H1 (cell line): ENCODE measurements at regions not wholly inside any gene's neighbourhood (a gene's known extent, or its start where the extent isn't known, plus 50 kb on each side); places are given as distances from the start of the nearest gene placed in this dataset.

Experiments used
- CTCF ChIA-PET: fragments of 300-600 bp; sonication (Branson Sonifier 250); formaldehyde crosslinking; loops from one replicate; lab custom pipeline; 2021; ENCODE audit not compliant: partially characterized antibody; lab: Charles Lee
- POLR2A ChIA-PET: fragments of 300-600 bp; sonication (Branson Sonifier 250); formaldehyde crosslinking; loops from one replicate; lab custom pipeline; 2021; ENCODE audit warnings: inconsistent platforms; ENCODE audit not compliant: partially characterized antibody; lab: Charles Lee
- DNase-seq, 2 experiments: peaks; one replicate each; pipeline versions ENCODE4 v3.0.0 to v3.0.0-alpha.2; 2010 to 2022; ENCODE audit warnings: low spot score in 2 of 2, low read depth in 1 of 2, mixed read lengths in 1 of 2
- FAIRE-seq: peaks from 2 replicates; lab custom pipeline; 2011; peaks lifted over from hg19 to GRCh38; lab: Jason Lieb, UNC
- H2AFZ ChIP-seq: 2 replicates; pipeline ENCODE4 v1.8.1; 2012; ENCODE audit warnings: low read length, inconsistent platforms
- H2AK5ac ChIP-seq: 2 replicates; pipeline ENCODE4 v1.6.1; 2013; ENCODE audit warnings: low read depth, low read length
- H2BK120ac ChIP-seq: replicated peaks from 2 replicates; pipeline ENCODE3; 2013; ENCODE audit warnings: low read depth, low read length, inconsistent platforms
- H2BK12ac ChIP-seq: 2 replicates; pipeline ENCODE4 v1.6.1; 2013; ENCODE audit warnings: low read depth, low read length
- H2BK15ac ChIP-seq: 2 replicates; pipeline ENCODE4 v1.6.1; 2013; ENCODE audit warnings: low read length
- H2BK20ac ChIP-seq: 2 replicates; pipeline ENCODE4 v1.6.1; 2013; ENCODE audit warnings: low read length
- H2BK5ac ChIP-seq: 2 replicates; pipeline ENCODE4 v1.6.1; 2013; ENCODE audit warnings: low read depth, low read length
- H3K14ac ChIP-seq: 2 replicates; pipeline ENCODE4 v1.6.1; 2013; ENCODE audit warnings: inconsistent platforms; ENCODE audit not compliant: insufficient read length
- H3K18ac ChIP-seq: 2 replicates; pipeline ENCODE4 v1.6.1; 2013; ENCODE audit warnings: low read length; ENCODE audit errors: extremely low read depth
- H3K23ac ChIP-seq: 2 replicates; pipeline ENCODE4 v1.6.1; 2013; ENCODE audit warnings: inconsistent platforms; ENCODE audit not compliant: insufficient read length
- H3K23me2 ChIP-seq: 2 replicates; pipeline ENCODE4 v1.6.1; 2013; ENCODE audit warnings: low read depth, low read length
- H3K27ac ChIP-seq: 2 replicates; pipeline ENCODE4 v1.6.1; 2011; ENCODE audit warnings: low read depth, low read length, inconsistent platforms
- H3K27me3 ChIP-seq, 4 experiments: replicated peaks in 1 of 4; 1 replicate in 1 of 4; 2 replicates in 3 of 4; pipeline versions ENCODE4 v1.6.1 to v1.8.1; 2011 to 2013; ENCODE audit warnings: low read length in 3 of 4, mild to moderate bottlenecking in 3 of 4, inconsistent platforms in 2 of 4, mixed read lengths in 2 of 4, moderate library complexity in 1 of 4; ENCODE audit not compliant: control insufficient read depth in 3 of 4, insufficient read depth in 3 of 4; ENCODE audit errors: extremely low read depth in 1 of 4
- H3K36me3 ChIP-seq, 4 experiments: 2 replicates each; pipeline versions ENCODE4 v1.6.1 to v1.8.1; 2011 to 2013; ENCODE audit warnings: mild to moderate bottlenecking in 4 of 4, low read length in 3 of 4, moderate library complexity in 2 of 4, control low read depth in 1 of 4, inconsistent platforms in 1 of 4; ENCODE audit not compliant: insufficient read depth in 4 of 4, control insufficient read depth in 2 of 4
- H3K4ac ChIP-seq: replicated peaks from 2 replicates; pipeline ENCODE3; 2013; ENCODE audit warnings: low read length, low read depth, mixed read lengths, inconsistent platforms; ENCODE audit not compliant: insufficient read length
- H3K4me1 ChIP-seq, 4 experiments: replicated peaks in 1 of 4; 1 replicate in 1 of 4; 2 replicates in 3 of 4; pipeline versions ENCODE4 v1.6.1 to v1.8.1; 2011 to 2013; ENCODE audit warnings: low read length in 3 of 4, inconsistent platforms in 2 of 4, mixed read lengths in 1 of 4; ENCODE audit not compliant: insufficient read depth in 4 of 4, control insufficient read depth in 3 of 4
- H3K4me2 ChIP-seq, 2 experiments: 2 replicates each; pipeline versions ENCODE4 v1.6.1 to v1.8.1; 2011 to 2013; ENCODE audit warnings: low read depth in 2 of 2, low read length in 2 of 2, control low read depth in 1 of 2, inconsistent platforms in 1 of 2, mild to moderate bottlenecking in 1 of 2; ENCODE audit not compliant: insufficient read depth in 1 of 2
- H3K4me3 ChIP-seq, 4 experiments: fragments of 200-600, 300-600 bp in 1 of 4; sonication (generic), shearing (Covaris generic), sonication (Bioruptor Twin) in 1 of 4; 2 replicates each; pipeline versions ENCODE4 v1.5.1 to v1.8.1; 2011 to 2016; ENCODE audit warnings: low read length in 4 of 4, low read depth in 3 of 4, control low read depth in 2 of 4, inconsistent platforms in 2 of 4, mild to moderate bottlenecking in 2 of 4, mixed read lengths in 1 of 4, moderate library complexity in 1 of 4; ENCODE audit not compliant: insufficient read depth in 2 of 4; ENCODE audit errors: extremely low read depth in 1 of 4
- H3K56ac ChIP-seq: replicated peaks from 2 replicates; pipeline ENCODE3; 2013; ENCODE audit warnings: low read depth, mild to moderate bottlenecking, mixed read lengths, low read length, inconsistent platforms; ENCODE audit not compliant: insufficient read length
- H3K79me1 ChIP-seq: 2 replicates; pipeline ENCODE4 v1.6.1; 2013; ENCODE audit warnings: low read depth, low read length, control low read depth
- H3K79me2 ChIP-seq, 2 experiments: 2 replicates each; pipeline versions ENCODE4 v1.6.1 to v1.8.1; 2012 to 2013; ENCODE audit warnings: low read length in 2 of 2, mild to moderate bottlenecking in 2 of 2, inconsistent platforms in 1 of 2; ENCODE audit not compliant: insufficient read depth in 2 of 2, control insufficient read depth in 1 of 2
- H3K9ac ChIP-seq, 4 experiments: replicated peaks in 1 of 4; 1 replicate in 1 of 4; 2 replicates in 3 of 4; pipeline versions ENCODE4 v1.6.1 to v1.8.1; 2011 to 2013; ENCODE audit warnings: low read depth in 3 of 4, low read length in 3 of 4, control low read depth in 2 of 4, mild to moderate bottlenecking in 2 of 4, moderate library complexity in 2 of 4, inconsistent platforms in 1 of 4; ENCODE audit errors: extremely low read depth in 1 of 4
- H3K9me3 ChIP-seq, 2 experiments: 2 replicates each; pipeline versions ENCODE4 v1.6.1 to v1.8.1; 2012 to 2013; ENCODE audit warnings: mild to moderate bottlenecking in 2 of 2, moderate library complexity in 2 of 2, control low read depth in 1 of 2, inconsistent platforms in 1 of 2, low read depth in 1 of 2, low read length in 1 of 2, mixed read lengths in 1 of 2; ENCODE audit not compliant: insufficient read depth in 2 of 2
- H4K20me1 ChIP-seq, 2 experiments: replicated peaks in 1 of 2; 2 replicates each; pipeline versions ENCODE3 to v1.8.1; 2011 to 2013; ENCODE audit warnings: inconsistent platforms in 2 of 2, low read length in 2 of 2, mild to moderate bottlenecking in 1 of 2; ENCODE audit not compliant: insufficient read depth in 2 of 2, control insufficient read depth in 1 of 2
- H4K5ac ChIP-seq: 2 replicates; pipeline ENCODE4 v1.6.1; 2013; ENCODE audit warnings: low read length, low read depth, mixed read lengths, inconsistent platforms; ENCODE audit not compliant: insufficient read length
- H4K8ac ChIP-seq: 2 replicates; pipeline ENCODE4 v1.8.0; 2013; ENCODE audit warnings: mild to moderate bottlenecking, moderate library complexity, low read length, inconsistent platforms; ENCODE audit not compliant: insufficient read depth; ENCODE audit errors: extremely low read depth
- H4K91ac ChIP-seq: replicated peaks from 2 replicates; pipeline ENCODE3; 2013; ENCODE audit warnings: low read length, mixed read lengths, inconsistent platforms; ENCODE audit not compliant: insufficient read length
- WGBS, 2 experiments: shearing (Covaris generic) in 1 of 2; methylation state at CpG; one replicate each; pipeline versions ENCODE4 v1.1.6 to v1.1.7; 2013 to 2015; ENCODE audit warnings: low lambda C conversion rate in 2 of 2, mixed read lengths in 2 of 2, inconsistent platforms in 1 of 2, low coverage in 1 of 2, missing lambda C conversion rate in 1 of 2; ENCODE audit not compliant: insufficient replicate concordance in 2 of 2, insufficient coverage in 1 of 2, insufficient read length in 1 of 2; ENCODE audit errors: extremely low coverage in 1 of 2, missing lambda C conversion rate in 1 of 2; 5-methylcytosine and 5-hydroxymethylcytosine counted together

DNA sequence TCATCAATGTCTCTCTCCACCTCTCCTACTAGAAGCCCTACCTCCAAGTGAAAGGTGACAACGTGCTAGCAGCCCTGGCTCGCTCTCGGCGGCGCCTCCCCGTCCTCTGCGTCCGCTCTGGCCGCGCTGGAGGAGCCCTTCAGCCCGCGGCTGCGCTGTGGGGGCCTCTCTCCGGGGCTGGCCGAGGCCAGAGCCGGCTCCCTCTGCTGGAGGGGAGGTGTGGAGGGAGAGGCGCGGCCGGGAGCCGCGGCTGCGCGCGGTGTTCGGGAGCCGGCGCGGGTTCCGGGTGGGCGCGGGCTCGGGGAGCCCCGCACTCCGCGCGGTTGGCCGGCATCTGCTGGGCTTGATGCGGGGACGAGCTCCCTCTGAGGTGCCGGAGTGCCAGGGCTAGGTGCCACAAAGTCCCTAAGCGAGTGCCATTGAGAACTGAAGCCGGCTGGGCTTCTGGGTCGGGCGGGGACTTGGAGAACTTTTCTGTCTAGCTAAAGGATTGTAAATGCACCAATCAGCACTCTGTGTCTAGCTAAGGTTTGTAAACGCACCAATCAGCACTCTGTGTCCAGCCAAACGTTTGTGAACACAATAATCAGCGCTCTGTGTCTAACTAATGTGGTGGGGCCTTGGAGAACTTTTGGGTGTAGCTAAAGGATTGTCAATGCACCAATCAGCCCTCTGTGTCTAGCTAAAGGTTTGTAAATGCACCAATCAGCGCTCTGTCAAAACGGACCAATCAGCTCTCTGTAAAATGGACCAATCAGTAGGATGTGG lies 84.8 kb upstream of the ARRDC4 start:
- H3K36me3 ChIP-seq: no peaks in the 10 kb centered on the region
- POLR2A ChIA-PET: no interaction called here
- H3K4me2 ChIP-seq: no peak overlapping the region
- H2BK120ac ChIP-seq: no peak overlapping the region
- H4K20me1 ChIP-seq: no peaks in the 10 kb centered on the region
- H3K23me2 ChIP-seq: no peaks in the 10 kb centered on the region
- H3K79me2 ChIP-seq: no peaks in the 10 kb centered on the region
- H3K4ac ChIP-seq: no peak overlapping the region
- peak overlapping the region in 1 of 4 experiments; percentile 34; a peak in 1 of 8 replicates for H3K4me3 ChIP-seq
- H3K79me1 ChIP-seq: no peaks in the 10 kb centered on the region
- no peak overlapping the region for H3K27ac ChIP-seq
- no peak overlapping the region for H3K56ac ChIP-seq
- H2BK5ac ChIP-seq: no peak overlapping the region
- H4K8ac ChIP-seq: no peak overlapping the region
- no peak overlapping the region for H2AK5ac ChIP-seq
- H3K9ac ChIP-seq: no peak overlapping the region
- 92% methylated on average over 30 of the region's 49 CpGs; no CpG with 5 or more reads in 1 of the 2 experiments for WGBS, 2 experiments
- no peak overlapping the region; the same call in 1 of the 2 replicates for H2AFZ ChIP-seq
- no peak overlapping the region for H4K91ac ChIP-seq
- CTCF ChIA-PET: interaction anchor here (0.6 to 2.2 kb wide), 9 partner anchors 8 to 1005 kb away, joined by 3 to 11 read pairs (median 3); no protein-coding TSS in a partner anchor
- H2BK20ac ChIP-seq: no peak overlapping the region
- no peak overlapping the region for H2BK15ac ChIP-seq
- H3K4me1 ChIP-seq: no peaks in the 10 kb centered on the region
- no peak overlapping the region for H3K23ac ChIP-seq
- FAIRE-seq: no peak
- DNase-seq: no peak
- H4K5ac ChIP-seq: no peak overlapping the region
- H3K27me3 ChIP-seq: no peaks in the 10 kb centered on the region
- H3K9me3 ChIP-seq: peaks cover 0 to 10% of the 10 kb centered on the region in 2 experiments; a peak in 2 of 4 replicates
- no peak overlapping the region for H2BK12ac ChIP-seq
- H3K18ac ChIP-seq: no peak overlapping the region
- H3K14ac ChIP-seq: no peak overlapping the region
